Glomerular endothelial cell (primary cell): ENCODE measurements at regions not wholly inside any gene's neighbourhood (a gene's known extent, or its start where the extent isn't known, plus 50 kb on each side); places are given as distances from the start of the nearest gene placed in this dataset.

ENCODE experiments used
- DNase-seq: peaks from one replicate; pipeline ENCODE4 v3.0.0-alpha.2; 2011; ENCODE audit warnings: low read depth, low spot score; ENCODE audit errors: extremely low read depth

GRCh38 chr22:49100316-49100715 is 727.4 kb downstream of the BRD1 start:
- no peak for DNase-seq

DNA sequence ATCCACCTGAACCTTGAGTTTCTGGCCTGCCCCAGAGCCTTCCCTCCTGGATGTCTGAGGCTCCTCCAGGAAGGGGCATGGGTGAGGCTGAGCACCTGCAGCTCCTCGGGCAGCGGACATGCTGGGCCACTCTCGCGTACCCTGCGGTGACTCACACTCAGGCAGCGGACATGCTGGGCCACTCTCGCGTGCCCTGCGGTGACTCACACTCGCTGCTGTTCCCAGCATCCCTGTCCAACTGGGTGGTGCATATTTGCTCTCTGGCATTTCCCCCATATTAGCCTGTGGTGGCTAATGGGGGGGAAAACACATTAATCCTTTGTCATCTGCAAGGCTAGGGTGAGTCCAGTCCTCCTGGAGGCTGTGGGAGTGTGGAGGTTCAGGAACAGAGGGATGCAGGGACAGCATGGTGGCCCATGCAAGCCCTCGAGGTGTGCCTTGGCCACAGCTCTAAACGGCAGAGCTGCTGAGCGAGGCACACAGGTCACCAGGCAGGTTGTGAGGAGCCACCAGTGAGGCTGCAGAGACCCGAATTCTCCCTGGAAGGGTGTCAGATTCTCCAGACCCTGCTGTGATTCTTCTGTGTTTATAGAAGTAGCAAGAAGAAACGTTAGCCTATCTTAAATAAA is 728.1 kb downstream of the BRD1 start:
- no peak for DNase-seq

- no peak for DNase-seq
Observed at GRCh38 chr22:49099089-49099488, 728.6 kb downstream of the BRD1 start.

DNA sequence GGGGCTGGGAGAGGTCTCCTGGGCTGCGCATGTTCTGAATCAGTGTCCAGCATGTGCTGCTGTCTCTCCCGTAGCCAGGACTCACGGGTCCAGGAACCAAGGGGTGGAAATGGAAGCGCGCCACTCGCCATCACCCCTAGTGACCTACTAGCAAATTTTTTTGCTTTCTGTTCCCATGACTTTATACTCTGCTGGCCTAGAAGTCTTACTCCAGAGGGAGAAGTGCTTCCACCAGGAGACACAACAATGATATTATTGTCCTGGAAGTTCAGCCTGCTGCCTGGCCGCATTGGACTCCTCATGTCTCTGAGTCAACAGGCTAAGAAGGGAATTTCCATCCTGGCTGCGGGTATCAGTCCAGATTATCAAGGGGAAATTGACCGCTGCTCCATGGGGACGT is 729.7 kb downstream of the BRD1 start:
- no peak for DNase-seq

- DNase-seq = no peak
Observed at GRCh38 chr22:49097171-49097925, 730.3 kb downstream of the BRD1 start.

DNA sequence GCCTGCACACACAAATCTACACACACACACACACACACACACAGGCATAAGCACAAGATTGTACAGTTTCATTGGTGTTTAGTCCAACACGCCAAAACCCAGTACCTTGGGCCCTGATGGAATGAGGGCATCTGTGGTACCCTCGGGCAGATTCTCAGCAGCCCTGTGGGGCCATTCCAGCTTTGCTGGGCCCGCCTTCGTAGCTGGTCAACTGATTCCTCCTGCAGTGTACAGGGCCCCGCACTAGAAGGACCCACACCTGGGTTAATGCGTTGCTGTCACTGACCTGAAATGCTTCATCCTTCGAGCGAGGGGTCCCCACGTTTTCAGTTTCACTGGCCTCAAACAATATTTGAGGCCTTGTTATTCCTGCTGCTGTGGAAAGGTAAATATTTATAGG is 731.2 kb downstream of the BRD1 start:
- no peak for DNase-seq

DNA sequence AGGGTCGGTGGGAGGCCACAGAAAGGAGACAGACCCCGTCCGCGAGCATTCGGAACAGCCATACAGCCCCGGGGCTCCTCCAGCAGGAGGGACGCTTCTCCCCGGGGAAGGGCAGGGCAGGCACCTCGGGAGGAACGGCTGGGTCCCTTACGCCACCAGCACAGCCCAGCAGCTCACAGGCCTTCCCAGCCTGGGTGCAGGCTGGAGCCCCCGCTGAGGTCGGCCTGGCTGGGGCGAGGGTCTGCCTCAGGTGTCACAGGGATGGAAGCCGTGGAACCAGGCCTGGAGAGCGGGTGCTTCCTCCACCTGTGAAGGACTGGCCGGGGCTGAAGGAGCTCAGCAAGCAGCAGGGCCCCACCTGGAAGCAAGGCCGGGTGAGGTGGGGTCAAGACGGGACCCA is 732.3 kb downstream of the BRD1 start:
- DNase-seq = no peak

GRCh38 chr22:49094858-49095257 is 732.8 kb downstream of the BRD1 start:
- DNase-seq = no peak

- DNase-seq = no peak
Observed at GRCh38 chr22:49094151-49094550, 733.5 kb downstream of the BRD1 start.

- DNase-seq = no peak
Observed at GRCh38 chr22:49093192-49093880, 734.3 kb downstream of the BRD1 start.

- no peak for DNase-seq
Observed at GRCh38 chr22:49092716-49093115, 735.0 kb downstream of the BRD1 start.

DNA sequence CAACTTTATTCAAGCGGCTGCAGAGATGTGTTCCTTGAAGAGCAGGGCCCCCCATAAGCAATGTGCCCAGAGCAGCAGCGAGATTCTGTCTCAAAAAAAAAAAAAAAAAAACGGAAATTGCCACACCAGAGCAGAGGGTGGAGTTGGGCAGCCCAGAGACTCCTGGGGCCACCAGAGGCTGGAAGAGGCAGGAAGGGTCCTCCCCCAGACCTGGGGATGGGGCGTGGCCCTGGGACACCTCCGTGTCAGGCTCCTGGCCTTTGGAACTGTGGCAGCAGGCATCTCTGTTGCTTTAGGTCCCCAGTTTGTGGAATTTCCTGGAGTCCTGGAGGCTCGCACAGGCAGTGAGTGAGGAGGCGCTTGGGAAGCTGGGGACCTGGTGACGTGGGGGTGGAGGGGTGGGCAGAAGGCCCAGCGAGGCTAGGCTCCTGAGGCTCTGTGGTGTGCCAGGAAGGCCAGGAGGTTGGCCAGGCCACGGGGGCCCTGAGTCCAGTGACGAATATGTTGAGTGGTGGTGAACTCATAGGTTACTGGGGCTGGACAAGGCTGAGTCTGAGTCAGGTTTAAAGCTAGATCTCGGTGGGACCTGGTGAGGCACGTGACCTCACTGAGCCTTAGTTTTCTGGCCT is 735.6 kb downstream of the BRD1 start:
- DNase-seq = no peak

DNA sequence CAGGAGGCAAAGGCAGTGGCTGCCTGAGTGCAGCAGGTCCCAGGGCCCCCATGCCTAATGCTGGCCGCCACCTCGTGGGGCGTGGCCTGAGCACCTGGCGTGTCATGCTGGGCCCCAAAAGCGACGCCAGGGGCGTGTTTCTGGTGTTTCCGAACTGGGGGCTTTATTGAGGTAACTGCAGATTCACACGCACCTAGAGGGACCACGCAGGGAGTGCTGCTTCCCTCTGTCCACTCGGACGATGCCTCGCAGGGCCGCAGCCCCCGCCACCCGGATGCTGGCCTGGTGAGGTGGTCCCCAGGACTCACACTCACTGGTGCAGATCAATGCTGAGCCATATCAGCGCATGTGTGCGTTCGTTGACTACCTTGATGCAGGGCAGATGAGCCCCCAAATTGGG is 736.2 kb downstream of the BRD1 start:
- no peak for DNase-seq

DNA sequence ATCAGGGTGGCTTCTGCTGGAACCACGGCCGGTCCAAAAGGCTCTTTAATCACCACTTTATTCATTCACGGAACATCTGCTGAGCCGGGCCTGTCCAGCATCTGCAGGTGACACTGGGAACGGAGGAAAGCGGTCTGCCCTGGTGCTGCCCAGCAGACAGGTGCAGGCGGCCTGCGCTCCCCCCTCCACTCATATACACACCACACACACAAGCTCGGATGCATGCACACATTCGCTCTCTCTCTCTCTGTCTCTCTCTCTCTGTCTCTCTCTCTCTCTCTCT is 736.9 kb downstream of the BRD1 start:
- DNase-seq = no peak

DNA sequence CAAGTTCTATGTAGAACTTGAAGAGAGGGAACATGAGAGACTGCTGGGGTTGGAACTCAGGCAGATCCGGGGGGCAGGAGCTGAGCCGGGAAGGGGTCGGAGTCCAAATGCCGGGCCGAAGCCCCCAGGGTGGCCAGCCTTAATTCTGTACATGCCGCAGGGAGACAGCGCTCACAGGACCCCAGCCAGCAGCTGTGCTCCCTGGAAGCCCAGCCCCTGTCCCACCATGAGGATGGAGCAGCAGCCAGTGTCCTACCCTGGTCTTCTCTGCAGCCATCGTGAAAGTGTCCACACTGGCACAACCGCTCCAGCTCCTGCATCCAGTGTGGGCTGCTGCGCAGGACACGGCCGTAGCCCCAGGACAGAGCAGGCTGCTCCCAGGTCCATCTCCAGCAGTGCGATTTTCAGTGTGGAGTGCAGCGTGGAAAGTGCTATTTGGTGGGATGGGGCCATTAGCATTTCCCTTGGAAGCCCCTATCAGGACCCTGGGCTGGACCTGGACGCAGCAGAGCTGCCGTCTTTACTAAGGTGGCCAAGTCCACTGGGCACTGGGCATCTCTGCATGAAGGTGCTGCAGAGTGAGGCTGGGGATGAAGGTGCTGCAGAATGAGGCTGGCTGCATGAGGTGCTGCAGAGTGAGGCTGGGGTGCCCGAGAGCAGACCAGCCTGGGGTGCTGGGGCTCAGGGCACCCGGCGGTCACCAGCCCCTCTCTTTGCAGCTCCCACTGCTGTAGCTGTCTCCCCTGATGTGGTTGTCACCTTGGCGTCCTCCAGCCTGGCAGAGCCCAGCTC is 737.4 kb downstream of the BRD1 start:
- DNase-seq = no peak

GRCh38 chr22:49088801-49089791 is 738.6 kb downstream of the BRD1 start:
- no peak for DNase-seq

GRCh38 chr22:49087716-49088601 is 739.7 kb downstream of the BRD1 start:
- no peak for DNase-seq

GRCh38 chr22:49087198-49087597 is 740.5 kb downstream of the BRD1 start:
- DNase-seq = no peak

DNA sequence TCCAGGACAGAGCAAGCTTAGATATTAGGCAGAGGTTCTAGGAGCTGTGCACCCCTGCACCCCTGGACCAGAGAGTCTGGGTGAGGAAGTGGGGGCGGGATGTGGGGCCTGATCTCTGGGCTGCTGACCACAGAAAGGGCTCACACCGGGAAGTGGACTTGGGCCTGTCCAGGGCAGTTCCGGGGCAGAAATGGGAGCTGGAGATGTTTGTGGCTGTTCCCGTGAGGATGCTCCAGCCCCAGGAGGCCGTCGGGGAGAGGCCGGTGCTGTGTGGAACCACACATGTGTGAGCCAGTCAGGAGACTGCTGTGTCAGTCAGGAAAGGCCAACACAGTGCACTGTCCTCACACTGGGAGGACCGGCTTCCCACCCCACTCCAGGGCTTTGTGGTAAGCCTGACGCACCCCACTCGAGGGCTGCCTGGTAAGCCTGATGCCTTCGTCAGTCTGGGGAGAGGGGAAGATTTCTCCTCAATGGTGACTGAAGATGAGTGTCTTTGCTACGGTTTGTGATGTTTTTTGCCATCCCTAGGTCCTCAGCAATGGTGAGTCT is 741.0 kb downstream of the BRD1 start:
- DNase-seq = no peak
